Bronchial epithelial cell (primary cell): ENCODE measurements at regions not wholly inside any gene's neighbourhood (a gene's known extent, or its start where the extent isn't known, plus 50 kb on each side); places are given as distances from the start of the nearest gene placed in this dataset.

Experiments used
- DNase-seq: peaks from one replicate; pipeline ENCODE4 v3.0.0-alpha.2; 2010; ENCODE audit warnings: low read depth
- FAIRE-seq: peaks from 2 replicates; lab custom pipeline; 2011; peaks lifted over from hg19 to GRCh38; lab: Jason Lieb, UNC
- H3K27me3 ChIP-seq: 2 replicates; pipeline ENCODE4 v1.5.1; 2011; ENCODE audit warnings: low read length; ENCODE audit not compliant: control insufficient read depth, insufficient read depth
- H3K36me3 ChIP-seq: 2 replicates; pipeline ENCODE4 v1.5.1; 2011; ENCODE audit warnings: low read length; ENCODE audit not compliant: control insufficient read depth, insufficient read depth
- H3K4me3 ChIP-seq: 2 replicates; pipeline ENCODE4 v1.5.1; 2011; ENCODE audit warnings: mild to moderate bottlenecking, low read depth, low read length, control low read depth
- CTCF ChIP-seq: IDR thresholded peaks from 2 replicates; pipeline ENCODE4 v1.5.1; 2011; ENCODE audit warnings: mild to moderate bottlenecking, moderate library complexity, low read length, control low read depth, inconsistent platforms; ENCODE audit not compliant: insufficient read depth, severe bottlenecking

- Histone ChIP-seq H3K36me3 (no peaks in the 10 kb centered on the region), H3K27me3 (no peaks in the 10 kb centered on the region), H3K4me3 (peak overlapping the region; percentile 65)
- no peak for DNase-seq
- no peak for TF ChIP-seq CTCF
- no peak for FAIRE-seq
These were observed 186.8 kb downstream of the ZEB2 start for GRCh38 chr2:144333143-144333555.

GRCh38 chr2:144332356-144333142 lies 187.4 kb downstream of the ZEB2 start:
- FAIRE-seq: no peak

GRCh38 chr2:144331674-144332355 lies 188.1 kb downstream of the ZEB2 start:
- H3K36me3 ChIP-seq: no peaks in the 10 kb centered on the region
- no peaks in the 10 kb centered on the region for H3K27me3 ChIP-seq
- peak; percentile 36 for TF ChIP-seq CTCF
- FAIRE-seq: no peak
- peak overlapping the region; percentile 65 for H3K4me3 ChIP-seq
- peak; percentile 40 for DNase-seq

More at GRCh38 chr2:144332356-144333142, 187.4 kb downstream of the ZEB2 start:
- Histone ChIP-seq H3K27me3 (no peaks in the 10 kb centered on the region), H3K36me3 (no peaks in the 10 kb centered on the region), H3K4me3 (peak overlapping the region; percentile 65)
- peak; percentile 64 for DNase-seq
- no peak for TF ChIP-seq CTCF

GRCh38 chr2:144330951-144331673 lies 188.8 kb downstream of the ZEB2 start:
- Histone ChIP-seq H3K4me3 (peak overlapping the region; percentile 65), H3K36me3 (no peaks in the 10 kb centered on the region), H3K27me3 (no peaks in the 10 kb centered on the region)
- FAIRE-seq (no peak), DNase-seq (peak; percentile 29)
- no peak for TF ChIP-seq CTCF

- Histone ChIP-seq H3K36me3 (no peaks in the 10 kb centered on the region), H3K4me3 (no peak overlapping the region), H3K27me3 (no peaks in the 10 kb centered on the region)
- DNase-seq: no peak
- TF ChIP-seq CTCF: no peak
- FAIRE-seq: no peak
These were observed 190.4 kb downstream of the ZEB2 start for GRCh38 chr2:144329472-144329871.
